BE2C (cell line): ENCODE measurements at regions not wholly inside any gene's neighbourhood (a gene's known extent, or its start where the extent isn't known, plus 50 kb on each side); places are given as distances from the start of the nearest gene placed in this dataset.

Source experiments
- DNase-seq: peaks from one replicate; pipeline ENCODE4 v3.0.0-alpha.2; 2020
- H3K27me3 ChIP-seq: fragments of 250-450 bp; sonication (Bioruptor Pico); 2 replicates; pipeline ENCODE4 v1.5.1; 2020; ENCODE audit warnings: mild to moderate bottlenecking
- H3K36me3 ChIP-seq: fragments of 250-450 bp; sonication (Bioruptor Pico); 2 replicates; pipeline ENCODE4 v1.5.1; 2020; ENCODE audit warnings: mild to moderate bottlenecking
- H3K4me1 ChIP-seq: fragments of 250-450 bp; sonication (Bioruptor Pico); 2 replicates; pipeline ENCODE4 v1.5.1; 2020
- H3K4me3 ChIP-seq: 2 replicates; pipeline ENCODE4 v1.5.1; 2011; ENCODE audit warnings: low read depth, low read length
- H3K9me3 ChIP-seq: fragments of 250-450 bp; sonication (Bioruptor Pico); 2 replicates; pipeline ENCODE4 v1.5.1; 2020
- CTCF ChIP-seq: IDR thresholded peaks from 2 replicates; pipeline ENCODE4 v1.5.1; 2012; ENCODE audit warnings: mild to moderate bottlenecking, low read depth, low read length

GRCh38 chr6:91713911-91714310 lies 1127.0 kb upstream of the MAP3K7 start:
- Histone ChIP-seq H3K36me3 (no peaks in the 10 kb centered on the region), H3K4me3 (no peak overlapping the region), H3K4me1 (peaks cover 5% of the 10 kb centered on the region), H3K27me3 (no peaks in the 10 kb centered on the region), H3K9me3 (no peaks in the 10 kb centered on the region)
- TF ChIP-seq CTCF, result no peak
- DNase-seq, result no peak

GRCh38 chr6:91711518-91711917 lies 1124.6 kb upstream of the MAP3K7 start:
- no peaks in the 10 kb centered on the region for H3K27me3 ChIP-seq
- H3K4me3 ChIP-seq, result no peak overlapping the region
- H3K36me3 ChIP-seq, result no peaks in the 10 kb centered on the region
- DNase-seq, result no peak
- no peaks in the 10 kb centered on the region for H3K9me3 ChIP-seq
- peaks cover 7% of the 10 kb centered on the region for H3K4me1 ChIP-seq
- TF ChIP-seq CTCF, result no peak

GRCh38 chr6:91710342-91710741 lies 1123.5 kb upstream of the MAP3K7 start:
- Histone ChIP-seq H3K4me3 (no peak overlapping the region), H3K27me3 (no peaks in the 10 kb centered on the region), H3K9me3 (no peaks in the 10 kb centered on the region), H3K36me3 (no peaks in the 10 kb centered on the region), H3K4me1 (peaks cover 7% of the 10 kb centered on the region)
- TF ChIP-seq CTCF, result no peak
- peak; percentile 20 for DNase-seq

GRCh38 chr6:91708534-91708933 lies 1121.7 kb upstream of the MAP3K7 start:
- H3K9me3 ChIP-seq, result no peaks in the 10 kb centered on the region
- H3K4me1 ChIP-seq, result peaks cover 7% of the 10 kb centered on the region
- no peaks in the 10 kb centered on the region for H3K27me3 ChIP-seq
- no peak for TF ChIP-seq CTCF
- DNase-seq, result peak; percentile 12
- H3K36me3 ChIP-seq, result no peaks in the 10 kb centered on the region
- no peak overlapping the region for H3K4me3 ChIP-seq

- no peaks in the 10 kb centered on the region for H3K9me3 ChIP-seq
- TF ChIP-seq CTCF, result no peak
- H3K4me1 ChIP-seq, result peaks cover 7% of the 10 kb centered on the region
- H3K27me3 ChIP-seq, result no peaks in the 10 kb centered on the region
- H3K36me3 ChIP-seq, result no peaks in the 10 kb centered on the region
- DNase-seq, result no peak
- no peak overlapping the region for H3K4me3 ChIP-seq
Observed at GRCh38 chr6:91705646-91706045, 1118.8 kb upstream of the MAP3K7 start.

- Histone ChIP-seq H3K9me3 (no peaks in the 10 kb centered on the region), H3K27me3 (no peaks in the 10 kb centered on the region), H3K36me3 (no peaks in the 10 kb centered on the region), H3K4me3 (no peak overlapping the region), H3K4me1 (peaks cover 4% of the 10 kb centered on the region; the same call in 1 of the 2 replicates)
- no peak for DNase-seq
- no peak for TF ChIP-seq CTCF
Observed at GRCh38 chr6:91704531-91704930, 1117.7 kb upstream of the MAP3K7 start.
